ENCODE measurements at regions not wholly inside any gene's neighbourhood (a gene's known extent, or its start where the extent isn't known, plus 50 kb on each side); places are given as distances from the start of the nearest gene placed in this dataset.

DNA sequence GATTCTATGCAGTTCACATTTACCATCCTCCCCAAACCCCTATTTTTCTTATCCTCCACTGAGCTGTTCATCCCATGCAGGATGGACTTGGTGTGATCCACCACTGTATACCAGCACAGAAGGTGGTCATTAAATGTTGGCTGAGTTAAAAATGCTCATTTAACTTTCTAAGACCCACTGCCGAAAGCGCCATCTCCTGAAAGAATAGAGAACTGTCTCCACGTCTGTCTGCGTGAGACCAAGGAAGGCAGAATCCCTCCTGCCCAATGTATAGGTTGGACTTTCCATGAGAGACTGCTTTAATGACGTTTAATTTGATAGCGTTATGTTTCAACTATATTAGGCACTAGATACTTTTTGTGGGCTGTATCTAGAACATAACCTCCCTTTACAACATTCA, 124.3 kb downstream of the GPAM start:
- no peak overlapping the region for H3K4me3 ChIP-seq
- H3K4me1 ChIP-seq (ENCODE audit: low read depth), result no peaks in the 10 kb centered on the region
- no peaks in the 10 kb centered on the region for H3K9me3 ChIP-seq (ENCODE audit: low read depth)
- H3K27me3 ChIP-seq, result no peaks in the 10 kb centered on the region
- no peaks in the 10 kb centered on the region for H3K36me3 ChIP-seq
- DNase-seq (ENCODE audit: low read depth in 1 of 2, low spot score in 1 of 2), result no peak
- TF ChIP-seq, protein P1, sequence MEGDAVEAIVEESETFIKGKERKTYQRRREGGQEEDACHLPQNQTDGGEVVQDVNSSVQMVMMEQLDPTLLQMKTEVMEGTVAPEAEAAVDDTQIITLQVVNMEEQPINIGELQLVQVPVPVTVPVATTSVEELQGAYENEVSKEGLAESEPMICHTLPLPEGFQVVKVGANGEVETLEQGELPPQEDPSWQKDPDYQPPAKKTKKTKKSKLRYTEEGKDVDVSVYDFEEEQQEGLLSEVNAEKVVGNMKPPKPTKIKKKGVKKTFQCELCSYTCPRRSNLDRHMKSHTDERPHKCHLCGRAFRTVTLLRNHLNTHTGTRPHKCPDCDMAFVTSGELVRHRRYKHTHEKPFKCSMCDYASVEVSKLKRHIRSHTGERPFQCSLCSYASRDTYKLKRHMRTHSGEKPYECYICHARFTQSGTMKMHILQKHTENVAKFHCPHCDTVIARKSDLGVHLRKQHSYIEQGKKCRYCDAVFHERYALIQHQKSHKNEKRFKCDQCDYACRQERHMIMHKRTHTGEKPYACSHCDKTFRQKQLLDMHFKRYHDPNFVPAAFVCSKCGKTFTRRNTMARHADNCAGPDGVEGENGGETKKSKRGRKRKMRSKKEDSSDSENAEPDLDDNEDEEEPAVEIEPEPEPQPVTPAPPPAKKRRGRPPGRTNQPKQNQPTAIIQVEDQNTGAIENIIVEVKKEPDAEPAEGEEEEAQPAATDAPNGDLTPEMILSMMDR (IDR thresholded peaks at IDR 0.05; ENCODE audit: low read depth, low read length), result no peak
- no peak overlapping the region for H3K27ac ChIP-seq

DNA sequence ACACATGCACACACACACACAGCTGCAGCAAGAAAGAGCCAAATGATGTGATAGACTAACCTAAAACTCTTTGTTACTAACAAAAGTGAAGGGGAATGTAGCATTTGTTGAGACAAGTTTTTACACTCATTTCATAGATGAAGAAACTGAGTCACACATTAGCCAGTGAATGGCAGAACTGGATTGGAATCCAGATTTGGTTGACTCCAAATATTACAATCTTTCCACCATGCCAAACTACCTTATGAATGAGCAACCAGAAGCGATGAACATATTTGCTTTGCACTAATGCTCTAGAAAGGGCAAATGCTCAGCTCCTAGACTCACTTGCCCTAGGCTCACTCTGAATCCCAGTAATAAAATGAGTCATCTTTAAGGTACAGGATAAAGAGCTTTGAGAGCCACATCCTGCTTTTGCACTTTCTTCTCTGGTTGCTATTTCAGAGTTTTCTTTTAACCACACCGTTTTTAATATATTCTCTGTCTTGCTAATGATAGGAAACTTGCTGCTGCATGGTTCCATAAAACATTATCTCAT, 111.9 kb downstream of the GPAM start:
- no peak for DNase-seq (ENCODE audit: low read depth in 1 of 2, low spot score in 1 of 2)
- no peaks in the 10 kb centered on the region for H3K9me3 ChIP-seq (ENCODE audit: low read depth)
- TF ChIP-seq, protein P1 (IDR thresholded peaks at IDR 0.05; ENCODE audit: low read depth, low read length), result no peak
- H3K27ac ChIP-seq, result no peak overlapping the region
- H3K4me3 ChIP-seq, result no peak overlapping the region
- no peaks in the 10 kb centered on the region for H3K36me3 ChIP-seq
- no peaks in the 10 kb centered on the region for H3K27me3 ChIP-seq
- H3K4me1 ChIP-seq (ENCODE audit: low read depth), result no peaks in the 10 kb centered on the region

DNA sequence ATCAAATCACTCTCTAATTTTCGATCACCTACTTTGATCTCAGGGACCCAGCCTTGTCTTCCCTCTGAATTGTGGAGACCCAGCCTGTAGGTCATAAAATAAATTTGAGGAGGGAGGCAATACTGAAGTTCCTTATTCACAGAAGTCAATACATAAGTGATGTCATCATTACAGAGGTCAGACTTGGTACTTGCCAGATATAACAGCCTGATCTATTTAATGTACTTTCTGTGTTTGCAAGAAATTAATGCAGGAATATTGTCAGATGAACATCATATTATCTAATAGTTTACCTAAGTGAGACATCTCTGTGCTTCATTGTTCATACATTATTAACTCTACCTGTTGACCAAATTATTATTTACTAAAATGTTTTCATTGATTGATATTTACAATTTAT, 105.6 kb downstream of the GPAM start:
- TF ChIP-seq, protein P1 (IDR thresholded peaks at IDR 0.05; ENCODE audit: low read depth, low read length), result no peak
- DNase-seq (ENCODE audit: low read depth in 1 of 2, low spot score in 1 of 2), result no peak
- H3K4me3 ChIP-seq, result no peak overlapping the region
- H3K36me3 ChIP-seq, result no peaks in the 10 kb centered on the region
- H3K27me3 ChIP-seq, result no peaks in the 10 kb centered on the region
- no peaks in the 10 kb centered on the region for H3K9me3 ChIP-seq (ENCODE audit: low read depth)
- H3K27ac ChIP-seq, result no peak overlapping the region
- H3K4me1 ChIP-seq (ENCODE audit: low read depth), result peaks cover 3% of the 10 kb centered on the region

DNA sequence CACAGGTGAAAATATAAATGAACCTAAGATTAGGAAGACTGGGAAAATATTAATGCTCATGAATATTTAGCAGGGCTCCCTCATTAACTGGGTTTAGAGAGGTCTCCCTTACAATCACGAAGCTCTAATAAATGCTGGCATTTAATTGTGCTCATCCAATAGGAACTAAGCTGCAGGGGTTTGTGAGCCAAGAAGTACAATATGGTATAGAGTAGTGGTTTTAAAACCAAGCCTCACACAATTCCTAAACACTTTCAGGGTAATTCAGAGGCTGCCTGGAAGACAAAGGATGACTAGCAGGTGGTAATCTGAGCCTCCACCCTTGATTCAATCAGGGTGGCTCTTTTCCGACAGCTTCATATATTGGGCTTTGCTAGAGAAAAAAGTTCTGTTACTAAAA, 103.3 kb downstream of the GPAM start:
- no peak overlapping the region for H3K27ac ChIP-seq

DNA sequence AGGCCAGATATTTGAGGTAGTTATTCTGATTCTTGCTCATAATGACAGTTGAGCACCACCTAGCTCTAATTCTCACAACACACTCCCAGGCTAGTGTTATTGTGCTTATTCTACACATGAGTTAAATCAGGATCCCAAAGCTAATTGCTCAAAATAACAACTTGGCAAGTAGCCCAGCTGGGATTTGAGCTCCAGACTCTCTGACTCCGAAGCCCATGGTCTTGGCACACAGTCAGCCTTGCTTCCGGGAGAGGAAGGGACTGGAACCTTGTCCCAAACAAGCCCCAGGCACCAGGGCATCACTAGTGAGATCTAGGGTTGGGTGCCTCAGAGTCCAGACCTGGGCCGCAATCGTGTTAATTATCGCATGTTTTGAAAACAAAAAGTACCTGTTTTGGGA, 101.4 kb downstream of the GPAM start:
- Histone ChIP-seq H3K4me1 (ENCODE audit: low read depth) (peaks cover 3% of the 10 kb centered on the region), H3K27ac (no peak overlapping the region), H3K27me3 (no peaks in the 10 kb centered on the region), H3K36me3 (no peaks in the 10 kb centered on the region), H3K4me3 (no peak overlapping the region), H3K9me3 (ENCODE audit: low read depth) (no peaks in the 10 kb centered on the region)
- TF ChIP-seq, protein P1 (IDR thresholded peaks at IDR 0.05; ENCODE audit: low read depth, low read length), result no peak
- DNase-seq (ENCODE audit: low read depth in 1 of 2, low spot score in 1 of 2), result peak in 1 of 2 donors; percentile 10

More for the DNA sequence above, 103.3 kb downstream of the GPAM start:
- no peak for DNase-seq (ENCODE audit: low read depth in 1 of 2, low spot score in 1 of 2)
- H3K27me3 ChIP-seq, result no peaks in the 10 kb centered on the region
- peaks cover 3% of the 10 kb centered on the region for H3K4me1 ChIP-seq (ENCODE audit: low read depth)
- TF ChIP-seq, protein P1 (IDR thresholded peaks at IDR 0.05; ENCODE audit: low read depth, low read length), result no peak
- no peaks in the 10 kb centered on the region for H3K36me3 ChIP-seq
- no peak overlapping the region for H3K4me3 ChIP-seq
- H3K9me3 ChIP-seq (ENCODE audit: low read depth), result no peaks in the 10 kb centered on the region

DNA sequence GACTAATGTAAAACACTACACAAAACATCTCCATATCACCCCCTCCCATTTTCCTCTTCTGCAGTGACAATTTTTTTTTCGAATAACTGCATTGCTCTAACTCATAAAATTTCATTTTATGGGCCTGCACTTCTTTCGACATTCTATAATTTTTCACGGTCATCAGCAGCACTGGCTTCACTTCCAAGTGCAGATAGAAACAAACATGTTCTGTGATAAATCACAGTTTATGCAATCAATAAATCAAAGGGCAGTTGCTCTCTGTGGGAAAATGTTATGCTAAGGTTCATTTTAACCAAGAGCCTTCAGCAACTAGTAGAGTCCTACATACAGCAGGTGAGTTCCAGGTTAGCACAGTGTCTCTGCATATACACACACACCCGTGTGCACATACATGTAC, 100.1 kb downstream of the GPAM start:
- DNase-seq (ENCODE audit: low read depth in 1 of 2, low spot score in 1 of 2), result no peak
- H3K9me3 ChIP-seq (ENCODE audit: low read depth), result no peaks in the 10 kb centered on the region
- no peaks in the 10 kb centered on the region for H3K27me3 ChIP-seq
- TF ChIP-seq, protein P1 (IDR thresholded peaks at IDR 0.05; ENCODE audit: low read depth, low read length), result no peak
- H3K27ac ChIP-seq, result no peak overlapping the region
- H3K4me3 ChIP-seq, result no peak overlapping the region
- H3K36me3 ChIP-seq, result no peaks in the 10 kb centered on the region
- peaks cover 3% of the 10 kb centered on the region for H3K4me1 ChIP-seq (ENCODE audit: low read depth)

Data from cardiac muscle cell (in vitro differentiated cells and primary cell).